Umbilical cord (tissue), 1 donor: ENCODE measurements at regions not wholly inside any gene's neighbourhood (a gene's known extent, or its start where the extent isn't known, plus 50 kb on each side); places are given as distances from the start of the nearest gene placed in this dataset.
A peak's percentile ranks its signal among the peaks of the same experiment; 100 is the strongest.

Source experiments
- DNase-seq: peaks from one replicate; pipeline ENCODE4 v3.0.0-alpha.2; 2015; ENCODE audit warnings: low spot score

DNA sequence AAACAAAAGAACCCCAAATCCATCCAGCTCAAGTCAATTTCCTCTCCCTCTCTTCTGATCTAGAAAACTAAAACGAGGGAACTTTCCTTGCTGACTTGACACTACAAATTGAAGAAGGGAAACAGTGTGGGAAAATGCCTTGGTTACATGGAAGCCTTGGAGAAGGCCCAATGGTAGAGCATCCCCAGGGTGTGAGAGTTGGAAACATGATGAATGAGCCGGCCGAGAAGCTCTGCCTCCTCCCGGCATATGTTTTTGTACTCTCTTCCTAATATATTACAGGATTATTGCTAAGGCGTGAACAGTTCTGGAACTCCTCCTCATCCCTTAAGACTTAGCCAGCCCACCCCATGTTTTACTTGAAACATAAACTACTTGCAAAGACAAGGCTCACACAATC is 618.2 kb upstream of the MGMT start:
- no peak for DNase-seq

- DNase-seq = no peak
These were observed 616.4 kb upstream of the MGMT start for GRCh38 chr10:128850647-128851046.

DNA sequence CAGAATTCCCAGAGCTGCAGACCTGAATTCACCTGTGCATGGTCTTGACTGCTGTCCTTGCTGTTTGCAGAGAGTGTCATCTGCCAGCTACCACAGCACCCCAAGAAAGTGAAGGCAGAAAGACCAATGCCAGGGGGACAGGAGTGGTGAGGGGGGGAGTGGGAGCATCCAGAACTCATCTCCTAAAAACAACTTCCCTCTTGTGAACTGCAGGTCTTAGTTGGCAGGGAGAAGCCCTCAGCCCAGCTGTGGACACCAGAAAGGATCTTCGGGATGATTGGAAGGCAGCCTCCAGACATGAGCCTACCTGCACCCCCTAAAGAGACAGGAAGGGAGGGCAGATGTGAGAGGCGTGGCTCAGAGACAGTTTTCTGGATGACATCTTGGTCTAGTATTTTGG is 615.8 kb upstream of the MGMT start:
- no peak for DNase-seq

DNA sequence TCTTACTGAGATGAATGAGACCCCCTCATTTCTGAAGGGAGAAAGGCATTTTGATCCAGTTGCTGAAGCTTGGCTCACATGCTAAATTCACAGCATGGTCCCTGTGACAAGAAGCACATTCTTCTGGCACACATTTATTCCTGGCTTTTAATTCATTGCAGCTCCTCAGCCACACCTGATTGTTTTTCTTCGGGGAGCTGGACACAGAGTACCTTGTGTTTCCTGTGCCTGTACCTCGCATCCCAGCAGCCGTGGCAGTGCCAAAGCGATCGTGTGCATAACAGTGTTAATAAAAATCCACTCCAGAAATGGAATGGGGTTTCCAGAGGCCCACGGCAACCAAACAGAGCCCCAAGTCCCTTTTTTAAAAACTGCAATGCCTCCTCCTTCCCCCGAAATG is 615.3 kb upstream of the MGMT start:
- DNase-seq = no peak

GRCh38 chr10:128852449-128852848 is 614.6 kb upstream of the MGMT start:
- no peak for DNase-seq

GRCh38 chr10:128852902-128853301 is 614.1 kb upstream of the MGMT start:
- DNase-seq = no peak

DNA sequence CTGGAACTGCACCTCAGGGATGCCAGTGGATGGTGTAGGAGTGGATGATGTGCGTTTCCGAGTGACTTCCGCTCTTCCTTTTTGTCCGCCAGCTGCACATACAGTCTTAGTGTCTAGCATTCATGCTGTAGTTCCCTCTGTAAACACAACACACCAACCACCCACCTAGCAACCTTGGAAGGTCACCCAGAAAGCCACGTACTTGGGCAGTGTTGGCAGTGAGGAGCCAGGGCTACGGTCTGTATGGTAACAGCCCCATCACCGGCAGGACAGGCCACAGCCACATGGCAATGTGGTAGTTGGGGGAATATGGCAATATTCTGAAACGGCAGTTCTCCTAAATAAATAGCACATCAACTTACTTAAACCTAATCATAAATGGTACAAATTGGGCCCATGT is 613.5 kb upstream of the MGMT start:
- DNase-seq = no peak

DNA sequence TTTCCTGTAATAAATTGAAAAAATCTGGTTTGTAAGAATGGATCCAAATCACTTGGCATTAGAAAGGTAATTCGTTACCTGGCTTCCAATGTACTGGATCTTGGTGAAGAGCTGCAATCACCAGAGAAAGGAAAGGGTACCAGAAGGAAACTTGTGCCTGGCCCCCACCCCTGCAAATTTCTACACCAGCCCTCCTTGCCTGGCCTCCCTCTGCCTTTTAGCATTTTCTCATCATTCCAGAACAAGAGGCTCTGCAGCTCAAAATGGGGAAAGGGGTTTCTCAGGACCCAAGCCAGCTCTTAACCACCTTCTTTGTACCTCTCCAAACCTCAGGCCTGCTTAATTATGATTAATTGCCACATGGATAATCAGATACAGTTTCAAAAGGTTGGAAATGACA is 612.8 kb upstream of the MGMT start:
- no peak for DNase-seq

DNA sequence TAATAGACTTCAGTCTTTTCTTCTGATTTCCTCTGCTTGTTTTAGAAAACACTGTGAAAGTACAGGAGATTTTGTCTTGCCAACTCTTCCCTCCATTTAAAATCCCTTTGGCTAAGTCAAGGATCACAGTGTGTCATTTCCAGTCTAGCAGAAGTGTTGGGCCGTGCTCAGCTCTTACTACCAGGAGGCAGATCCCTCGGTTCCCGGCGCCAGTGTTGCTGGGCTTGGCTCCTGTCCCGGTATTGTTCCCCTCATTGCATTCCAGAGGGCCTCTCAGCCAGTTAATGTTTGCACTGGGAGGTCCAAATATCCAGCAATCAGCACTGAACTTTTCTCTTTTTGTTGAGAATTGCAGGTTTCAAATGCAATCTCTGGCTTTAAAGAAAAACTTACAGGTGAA is 612.1 kb upstream of the MGMT start:
- DNase-seq = peak; percentile 84

- DNase-seq = no peak
These were observed 611.2 kb upstream of the MGMT start for GRCh38 chr10:128855618-128856428.

GRCh38 chr10:128859738-128860386 is 607.2 kb upstream of the MGMT start:
- DNase-seq = no peak

DNA sequence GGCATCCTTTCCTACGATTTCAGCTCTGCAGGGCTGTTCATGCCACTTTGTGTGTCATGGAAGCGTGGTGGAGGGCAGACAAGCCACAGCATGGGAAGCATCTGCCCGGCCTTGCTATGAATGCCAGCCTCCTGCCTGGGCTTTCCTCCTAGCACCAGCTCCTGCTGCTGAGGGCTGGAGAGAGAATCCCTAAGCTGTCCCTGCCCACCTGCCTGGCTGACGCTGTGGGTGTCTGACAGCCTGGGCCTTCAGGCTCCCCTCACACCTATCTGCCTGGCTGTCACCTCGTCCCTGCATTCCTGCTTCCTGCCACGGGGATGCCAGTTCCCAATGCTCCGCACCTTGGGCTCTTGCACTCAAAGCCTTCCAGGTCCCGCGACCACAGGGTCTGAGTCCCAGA is 606.5 kb upstream of the MGMT start:
- no peak for DNase-seq

DNA sequence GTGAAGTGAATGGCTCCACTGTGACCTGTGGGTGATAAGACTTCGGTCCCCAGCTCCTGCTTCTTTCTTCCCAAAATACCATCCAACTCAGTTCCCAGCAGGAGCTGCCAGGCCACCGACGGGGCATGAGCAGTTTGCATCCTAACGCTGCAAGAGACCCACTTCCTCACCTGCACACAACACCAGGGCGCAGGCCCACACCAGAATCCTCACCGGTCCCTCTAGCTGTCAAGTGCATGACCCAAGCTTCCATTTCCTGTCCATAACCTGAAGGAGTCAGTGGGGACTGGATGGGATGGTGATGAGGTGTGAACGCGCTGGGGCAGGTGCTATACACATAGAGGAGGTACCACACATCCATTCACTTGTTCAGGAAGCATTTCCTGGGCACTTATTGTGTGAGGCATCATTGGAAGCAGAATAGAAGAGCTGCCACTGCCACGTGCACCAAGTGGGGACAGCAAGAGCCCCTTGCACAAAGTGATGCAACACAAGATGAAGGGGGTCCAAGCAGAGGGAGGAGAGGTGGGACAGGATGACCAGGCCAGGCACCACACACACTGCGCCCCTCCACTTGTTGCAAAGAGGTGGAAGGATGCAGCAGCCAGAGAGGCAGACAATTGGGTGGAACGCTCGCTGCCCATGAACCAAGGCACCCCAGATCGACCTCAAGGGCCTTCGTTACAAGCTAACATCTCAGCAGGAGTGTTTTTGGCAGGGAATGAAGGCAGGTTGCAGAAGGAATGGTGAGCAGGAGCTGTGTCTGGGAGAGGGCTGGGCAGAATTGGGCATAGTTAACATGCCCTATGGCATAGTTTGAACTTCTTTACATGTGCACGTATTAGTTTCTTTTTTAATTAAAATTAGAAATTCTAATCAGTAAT is 605.8 kb upstream of the MGMT start:
- no peak for DNase-seq

GRCh38 chr10:128863411-128863810 is 603.6 kb upstream of the MGMT start:
- no peak for DNase-seq

- no peak for DNase-seq
These were observed 603.1 kb upstream of the MGMT start for GRCh38 chr10:128863823-128864405.

DNA sequence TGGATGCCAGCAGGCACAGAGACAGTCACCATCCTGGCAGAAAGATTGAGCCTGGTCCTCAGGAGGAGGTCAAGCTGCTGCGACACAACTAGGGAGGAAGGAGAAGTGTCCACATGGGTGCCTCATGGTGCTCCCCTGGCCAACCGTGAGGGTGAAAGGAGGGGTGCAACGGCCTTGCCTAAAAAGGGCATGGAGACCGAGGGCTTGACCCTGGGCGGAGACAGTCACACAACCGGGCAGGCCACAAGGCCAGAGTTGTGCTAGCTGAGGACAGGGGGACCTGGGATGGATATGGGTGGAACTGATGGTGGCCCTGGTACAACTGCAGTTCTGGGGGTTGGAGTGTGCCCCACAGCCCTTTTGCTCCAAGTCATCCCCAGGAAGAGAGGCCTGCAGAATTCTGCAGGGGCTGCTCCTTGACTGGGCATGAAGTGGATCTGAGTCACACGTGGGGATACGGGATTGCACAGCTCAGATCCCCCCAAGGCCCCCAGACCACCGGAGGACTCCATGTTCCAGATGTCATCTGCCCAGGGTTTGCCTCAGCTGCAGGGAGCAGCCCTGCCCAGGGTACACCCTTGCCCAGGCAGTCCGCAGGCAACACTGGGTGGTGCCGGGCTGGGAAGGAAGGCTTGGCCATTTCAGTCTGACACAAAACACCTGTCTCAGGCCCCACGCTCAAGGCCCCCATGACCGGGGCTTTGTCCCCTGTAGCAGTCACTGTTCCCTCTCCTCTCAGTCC is 602.3 kb upstream of the MGMT start:
- no peak for DNase-seq

GRCh38 chr10:128865436-128866195 is 601.4 kb upstream of the MGMT start:
- no peak for DNase-seq

DNA sequence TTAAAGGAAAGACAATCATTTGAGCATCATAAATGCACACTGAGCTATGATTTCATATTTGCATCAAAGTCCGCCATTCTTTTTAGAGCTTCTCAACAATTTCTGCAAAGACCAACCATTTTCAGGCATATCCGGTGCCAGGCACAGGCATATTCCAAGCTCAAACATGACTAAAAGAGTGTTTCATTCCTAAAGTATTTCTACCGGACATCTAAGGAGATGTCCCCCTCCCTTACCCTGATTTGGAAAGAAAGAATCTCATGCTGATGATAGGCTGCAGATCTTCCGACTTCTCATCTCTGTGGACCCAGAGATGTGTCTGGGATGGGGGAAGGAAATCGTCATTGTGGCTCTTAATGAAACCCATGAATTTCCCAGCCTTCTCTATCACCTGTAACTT is 600.5 kb upstream of the MGMT start:
- DNase-seq = no peak

- no peak for DNase-seq
These were observed 599.8 kb upstream of the MGMT start for GRCh38 chr10:128867210-128867609.

DNA sequence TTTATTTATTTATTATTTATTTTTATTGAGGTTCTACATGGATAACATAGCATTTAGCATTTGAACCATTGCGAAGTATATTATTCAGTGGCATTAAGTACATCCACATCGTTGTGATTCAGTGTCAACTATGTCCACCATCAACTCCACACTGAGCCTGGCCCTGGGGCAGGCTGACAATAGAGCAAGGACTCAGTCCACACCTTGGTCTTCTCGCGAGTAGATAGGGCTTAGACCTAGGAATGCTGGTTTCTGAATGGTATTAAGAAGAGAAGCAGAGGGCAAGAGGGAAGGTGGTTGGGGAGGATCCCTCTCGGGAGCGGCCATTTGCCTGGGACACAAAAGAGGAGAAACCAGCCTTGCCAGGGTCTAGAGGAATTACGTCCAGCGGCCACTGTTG is 599.2 kb upstream of the MGMT start:
- no peak for DNase-seq

- no peak for DNase-seq
These were observed 598.6 kb upstream of the MGMT start for GRCh38 chr10:128868481-128868880.
